ENCODE measurements at regions not wholly inside any gene's neighbourhood (a gene's known extent, or its start where the extent isn't known, plus 50 kb on each side); places are given as distances from the start of the nearest gene placed in this dataset.

DNA sequence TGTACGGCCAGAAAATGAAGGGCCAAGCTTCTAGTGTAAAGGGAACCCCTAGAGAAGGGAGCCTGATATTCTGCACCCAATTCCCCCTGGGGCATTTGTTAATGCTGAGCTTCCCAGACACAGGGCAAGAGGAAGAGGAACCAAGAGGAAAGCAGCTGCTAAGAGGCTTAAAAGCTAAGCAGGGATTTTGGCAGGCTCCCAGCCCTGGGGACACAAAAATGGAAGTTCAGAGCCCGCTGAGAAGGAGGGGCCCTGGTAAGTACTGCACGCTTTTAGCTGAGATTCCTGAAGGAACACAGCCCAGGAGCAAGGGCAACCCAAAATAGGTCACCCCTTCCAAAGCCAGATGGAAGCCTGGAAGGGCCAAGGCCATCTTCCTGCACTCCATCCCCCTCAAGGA lies 387.3 kb upstream of the MGMT start:
- TF ChIP-seq POLR2AphosphoS5 (IDR thresholded peaks at IDR 0.05; ENCODE audit: low read depth, low read length), result no peak
- no peak for TF ChIP-seq TAF1 (IDR thresholded peaks at IDR 0.05; ENCODE audit: borderline replicate concordance, insufficient read depth, low read length)

All from PFSK-1 (cell line).